Kidney capillary endothelial cell (primary cell): ENCODE measurements at regions not wholly inside any gene's neighbourhood (a gene's known extent, or its start where the extent isn't known, plus 50 kb on each side); places are given as distances from the start of the nearest gene placed in this dataset.
A peak's percentile ranks its signal among the peaks of the same experiment; 100 is the strongest.
"Not testable (repeated sequence)": the region's sequence is repeated elsewhere in the genome, so short reads cannot be mapped to it uniquely, and the experiment has no call there.

ENCODE experiments used
- DNase-seq: peaks from one replicate; pipeline ENCODE4 v3.0.0-alpha.2; 2018; ENCODE audit warnings: low spot score

GRCh38 chr11:23484146-23484545 lies 623.9 kb upstream of the CCDC179 start:
- not testable (repeated sequence) for DNase-seq

- DNase-seq, result not testable (repeated sequence)
These were observed 624.3 kb upstream of the CCDC179 start for GRCh38 chr11:23484618-23485017.

DNA sequence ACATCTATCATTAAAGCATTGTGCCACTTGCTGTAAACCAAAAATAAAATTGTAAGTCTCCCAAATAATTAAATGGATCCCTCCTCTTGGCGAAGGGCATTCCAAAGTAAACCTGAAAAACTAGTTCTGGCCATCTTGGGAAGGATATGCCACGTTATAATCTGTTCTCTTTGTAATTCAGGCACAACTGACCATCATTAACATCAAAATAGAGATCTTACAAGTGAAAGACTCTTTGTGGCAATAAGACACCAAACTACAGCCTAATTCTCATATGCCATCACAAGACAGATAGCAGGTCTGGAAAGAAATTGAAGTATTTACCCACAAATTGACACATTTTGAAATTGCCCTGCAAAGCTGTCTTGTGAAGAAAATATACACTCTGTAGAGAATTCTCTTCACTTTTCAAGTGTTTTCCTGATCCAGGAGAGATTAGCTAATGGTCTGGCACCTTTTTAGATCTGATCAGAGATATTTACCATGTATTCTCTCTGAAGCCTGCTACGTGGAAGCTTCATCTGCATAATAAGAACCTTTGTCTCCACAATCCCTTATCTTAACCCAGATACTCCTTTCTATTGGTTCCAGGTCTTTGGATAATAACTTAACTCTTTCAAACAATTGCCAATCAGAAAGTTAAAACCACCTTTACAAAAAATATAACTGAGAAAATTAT lies 630.4 kb upstream of the CCDC179 start:
- no peak for DNase-seq

DNA sequence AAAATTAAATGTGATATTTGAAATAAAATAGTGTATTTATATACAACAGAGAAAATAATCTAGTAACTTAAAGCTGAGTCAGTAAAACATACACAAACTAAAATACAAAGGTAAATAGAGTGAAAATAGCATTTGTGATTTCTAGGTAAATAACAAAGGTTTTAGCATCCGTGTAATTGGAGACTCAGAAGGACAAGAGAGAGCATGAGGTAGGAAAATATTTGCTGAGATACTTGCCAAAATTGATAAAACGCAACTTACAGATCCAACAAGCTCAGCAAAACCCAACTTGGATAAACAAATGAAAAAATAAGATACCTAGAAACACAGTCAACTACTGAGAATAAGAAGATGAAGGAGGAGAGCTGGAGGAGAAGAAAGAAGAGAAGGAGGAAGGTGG lies 634.7 kb upstream of the CCDC179 start:
- DNase-seq, result no peak

DNA sequence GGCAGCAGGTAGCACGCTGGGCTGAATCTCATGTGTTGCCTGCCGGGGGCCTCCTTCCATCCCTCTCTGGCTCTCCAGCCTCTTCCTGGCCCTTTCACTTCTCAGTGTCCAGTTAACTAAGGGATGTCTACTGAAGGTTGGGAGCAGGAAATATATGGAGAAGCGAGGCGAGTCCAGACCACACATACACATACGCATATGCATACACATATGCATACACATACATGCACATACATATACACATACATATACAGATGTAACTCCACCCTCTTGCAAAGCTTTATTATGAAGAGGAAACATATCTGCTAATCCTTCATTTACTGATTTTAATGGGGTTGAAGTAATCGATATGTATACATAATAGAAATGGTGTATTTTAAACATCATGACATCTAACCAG lies 636.1 kb upstream of the CCDC179 start:
- DNase-seq, result no peak

GRCh38 chr11:23497040-23497439 lies 636.8 kb upstream of the CCDC179 start:
- DNase-seq, result no peak

DNA sequence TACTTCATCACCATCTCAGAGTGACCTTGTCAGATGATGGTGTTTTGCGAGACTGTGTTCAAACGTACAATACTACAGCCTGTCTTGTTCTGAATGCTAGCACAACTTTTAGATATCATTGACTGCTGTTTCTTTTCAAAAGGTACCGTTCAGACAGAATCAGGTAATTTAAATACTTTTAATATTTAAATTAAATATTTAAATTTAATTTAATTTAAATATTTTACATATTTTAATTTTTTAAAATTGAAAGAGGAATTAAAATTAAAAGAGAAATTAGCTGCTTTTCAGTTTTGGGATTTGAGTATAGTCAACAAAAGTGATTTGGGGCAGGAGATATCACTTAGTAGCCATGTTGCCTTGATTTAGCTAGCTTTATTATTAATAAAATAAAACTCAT lies 642.1 kb upstream of the CCDC179 start:
- DNase-seq, result no peak

DNA sequence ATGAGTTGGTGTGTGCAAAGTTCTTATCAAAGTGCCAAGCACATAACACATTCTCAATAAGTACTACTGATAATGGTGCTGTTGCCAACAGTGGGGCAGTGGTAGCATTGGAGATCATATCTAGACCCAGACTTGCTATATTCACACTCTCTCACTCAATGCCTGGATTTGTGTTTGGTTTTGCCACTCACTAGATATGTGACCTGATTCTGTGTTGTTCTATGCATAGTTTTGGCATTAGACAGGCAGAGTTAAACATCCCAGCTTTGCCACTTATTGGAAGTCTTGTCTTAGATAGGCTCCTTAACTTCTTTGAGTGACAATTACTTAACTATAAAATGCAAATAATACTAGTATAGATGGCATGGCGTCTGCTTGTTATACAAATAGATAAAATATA lies 642.6 kb upstream of the CCDC179 start:
- no peak for DNase-seq

GRCh38 chr11:23509023-23509422 lies 648.7 kb upstream of the CCDC179 start:
- no peak for DNase-seq

DNA sequence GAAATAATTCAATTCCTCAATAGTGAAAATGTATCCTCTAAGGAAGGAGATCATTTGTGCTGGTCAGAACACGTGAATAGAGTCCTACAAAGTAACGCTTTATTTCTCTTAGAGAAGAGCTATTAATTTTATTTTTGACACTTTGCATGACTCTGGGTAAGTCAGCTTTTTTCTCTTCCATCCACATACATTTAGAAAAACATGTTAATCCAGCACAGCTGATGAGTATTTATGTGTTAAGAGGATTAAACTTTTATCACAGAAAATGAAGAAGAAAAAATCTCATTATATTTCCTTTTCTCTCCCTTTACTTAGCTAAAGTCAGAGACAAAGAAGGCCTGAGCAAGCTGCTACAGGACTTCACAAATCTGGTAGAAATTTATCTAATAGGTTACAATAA lies 649.5 kb upstream of the CCDC179 start:
- DNase-seq, result no peak

DNA sequence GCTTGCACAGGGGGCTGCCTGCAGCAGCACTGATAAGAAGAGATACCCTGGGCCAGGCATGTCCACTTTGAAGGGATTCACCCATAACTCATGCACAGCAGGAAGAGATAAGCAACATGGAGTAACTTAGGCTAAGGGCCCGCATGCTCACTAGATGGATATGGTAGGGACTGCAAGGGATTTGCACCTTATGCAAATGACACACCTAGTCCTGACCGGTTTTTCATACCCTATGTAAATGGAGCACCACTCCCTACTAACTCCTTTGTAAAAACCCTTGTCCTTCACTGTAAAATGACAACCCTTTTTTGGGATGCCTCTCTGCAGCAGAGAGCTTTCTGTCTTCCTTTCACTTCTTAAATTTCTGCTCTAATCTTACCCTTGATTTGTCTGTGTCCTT lies 658.9 kb upstream of the CCDC179 start:
- DNase-seq, result no peak

DNA sequence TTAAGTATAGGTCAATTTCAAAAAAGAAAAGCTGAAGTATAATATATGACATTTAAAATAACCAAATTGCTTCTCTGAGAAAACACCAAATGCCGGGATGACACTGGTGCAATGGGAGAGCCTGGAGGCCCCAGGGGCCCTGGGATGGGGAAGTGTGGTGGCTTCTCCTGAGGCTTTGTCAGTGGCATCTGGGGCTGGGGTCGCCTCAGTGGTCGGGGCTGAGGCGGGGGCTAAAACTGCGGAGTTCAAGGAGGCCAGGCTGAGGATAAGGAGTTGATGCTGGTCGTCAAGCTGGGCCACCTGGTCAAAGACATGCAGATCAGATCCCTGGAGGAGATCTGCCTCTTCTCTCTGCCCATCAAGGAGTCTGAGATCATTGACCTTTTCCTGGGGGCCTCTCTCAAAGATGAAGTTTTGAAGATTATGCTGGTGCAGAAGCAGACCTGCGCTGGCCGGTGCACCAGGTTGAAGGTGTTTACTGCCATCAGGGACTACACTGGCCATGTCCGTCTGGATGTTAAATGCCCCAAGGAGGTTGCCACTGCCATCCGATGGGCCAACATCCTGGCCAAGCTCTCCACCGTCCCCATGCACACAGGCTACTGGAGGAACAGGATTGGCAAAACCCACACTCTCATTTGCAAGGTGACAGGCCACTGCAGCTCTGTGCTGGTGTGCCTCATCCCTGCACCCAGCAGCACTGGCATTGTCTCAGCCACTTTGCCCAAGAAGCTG lies 660.1 kb upstream of the CCDC179 start:
- no peak for DNase-seq

DNA sequence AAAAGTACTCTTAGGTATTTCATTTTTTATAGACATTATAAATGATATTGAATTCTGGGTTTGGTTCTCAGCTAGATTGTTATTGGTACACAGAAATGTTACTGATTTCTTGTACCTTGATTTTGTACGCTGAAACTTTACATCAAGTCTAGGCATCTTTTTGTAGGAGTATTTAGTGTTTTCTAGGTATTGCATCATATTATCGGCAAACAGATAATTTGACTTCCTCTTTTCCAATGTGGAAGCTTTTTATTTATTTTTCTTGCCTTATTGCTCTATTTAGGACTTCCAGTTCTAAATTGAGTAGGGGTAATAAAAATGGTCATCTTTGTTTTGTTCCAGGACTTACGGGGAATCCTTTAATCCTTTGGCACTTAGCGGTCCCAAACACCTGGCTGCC lies 676.6 kb upstream of the CCDC179 start:
- DNase-seq, result no peak

GRCh38 chr11:23539556-23539955 lies 679.3 kb upstream of the CCDC179 start:
- DNase-seq, result no peak

- peak; percentile 39 for DNase-seq
These were observed 679.9 kb upstream of the CCDC179 start for GRCh38 chr11:23540101-23540561.

DNA sequence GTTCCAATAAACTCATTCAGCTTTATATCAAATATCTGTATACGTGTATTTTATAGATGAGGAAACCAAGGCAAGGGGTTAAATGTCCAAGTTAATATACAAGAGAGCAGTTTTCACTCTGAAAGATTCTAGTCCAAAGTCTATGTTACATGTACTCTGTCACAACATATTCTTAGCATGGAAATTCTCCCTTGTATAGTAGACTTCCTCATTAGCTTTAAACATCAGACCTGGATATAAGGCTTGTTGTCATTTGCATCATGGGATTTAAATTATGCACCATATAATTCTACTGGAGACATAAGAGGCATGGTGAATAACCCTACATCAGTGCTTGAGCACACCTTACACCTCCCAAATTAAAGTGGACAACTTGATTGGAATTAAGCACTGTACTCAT lies 681.9 kb upstream of the CCDC179 start:
- no peak for DNase-seq

DNA sequence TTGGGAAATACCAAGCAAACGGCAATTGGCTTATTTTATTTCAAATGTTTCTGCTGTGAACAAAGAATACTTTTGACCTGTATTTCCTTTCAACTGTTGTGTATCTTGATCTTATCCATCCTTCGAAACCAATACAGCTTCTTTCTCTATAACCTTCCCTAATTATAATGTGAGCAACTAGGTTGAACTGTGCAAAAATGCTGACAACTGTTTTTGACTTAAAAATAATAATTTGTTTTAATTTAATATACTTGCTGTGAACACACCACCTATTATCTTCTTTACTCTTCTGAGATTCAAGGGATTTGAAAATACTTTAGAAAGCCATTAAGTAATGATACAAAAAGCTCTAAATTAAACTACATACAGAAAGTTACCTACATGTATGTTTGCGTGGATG lies 682.5 kb upstream of the CCDC179 start:
- DNase-seq, result no peak

GRCh38 chr11:23543651-23544222 lies 683.5 kb upstream of the CCDC179 start:
- no peak for DNase-seq

DNA sequence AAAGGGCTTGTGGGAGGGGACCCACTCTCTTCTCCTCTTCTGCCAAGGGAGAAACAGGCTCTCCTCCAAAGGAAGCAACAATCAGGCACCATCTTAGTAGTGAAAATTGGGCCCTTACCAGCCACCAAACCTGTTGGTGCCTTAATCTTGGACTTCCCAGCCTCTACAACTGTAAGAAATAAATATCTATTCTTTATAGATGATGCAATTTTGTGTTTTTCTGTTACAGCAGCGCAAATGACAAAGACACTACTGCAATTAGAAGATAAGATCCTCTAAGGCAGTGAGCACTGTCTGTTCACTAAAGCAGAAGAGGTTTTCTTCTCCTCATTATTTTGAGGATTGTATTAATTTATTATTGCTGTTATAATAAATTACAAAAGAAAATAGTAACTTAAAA lies 691.4 kb upstream of the CCDC179 start:
- DNase-seq, result no peak

GRCh38 chr11:23554002-23554401 lies 693.7 kb upstream of the CCDC179 start:
- DNase-seq, result no peak

DNA sequence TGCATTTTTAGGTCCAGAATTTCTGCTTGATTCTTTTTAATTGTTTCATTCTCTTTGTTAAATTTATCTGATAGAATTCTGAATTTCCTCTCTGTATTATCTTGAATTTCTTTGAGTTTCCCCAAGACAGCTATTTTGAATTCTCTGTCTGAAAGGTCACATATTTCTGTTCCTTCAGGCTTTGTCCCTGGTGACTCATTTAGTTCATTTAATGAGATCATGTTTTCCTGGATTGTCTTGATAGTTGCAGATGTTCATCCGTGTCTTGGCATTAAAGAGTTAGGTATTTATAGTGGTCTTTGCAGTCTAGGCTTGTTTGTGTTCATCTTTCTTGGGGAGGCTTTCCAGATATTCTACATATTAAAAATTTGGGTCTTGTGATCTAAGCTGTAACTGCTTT lies 694.8 kb upstream of the CCDC179 start:
- DNase-seq, result peak; percentile 61

DNA sequence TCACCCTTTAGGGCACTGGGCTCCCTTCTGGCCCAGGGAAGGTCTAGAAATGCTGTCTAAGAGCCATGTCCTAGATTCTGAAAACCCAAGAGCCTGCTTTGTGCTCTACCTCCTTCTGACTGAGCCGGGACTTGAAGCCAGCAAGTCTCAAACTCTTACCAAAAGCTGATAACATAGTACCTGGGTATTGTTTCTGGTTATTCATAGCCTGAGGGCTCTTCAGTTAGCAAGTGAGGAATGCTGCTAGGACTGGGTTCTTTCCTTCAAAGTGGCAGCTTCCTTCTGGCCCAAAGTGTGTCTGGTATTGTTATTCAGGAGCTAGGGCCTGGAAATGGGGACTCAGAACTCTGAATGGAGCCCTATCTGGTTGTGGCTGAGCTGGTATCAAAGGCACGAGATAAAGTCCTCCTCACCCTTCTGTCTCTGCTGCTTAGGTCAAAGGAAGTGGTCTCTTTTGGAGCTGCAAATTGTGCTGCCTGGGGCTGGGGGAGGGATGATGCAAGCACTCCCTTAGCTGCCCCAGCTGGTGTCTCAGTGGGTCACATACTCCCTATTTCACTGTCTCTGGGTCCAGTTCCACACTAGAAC lies 696.0 kb upstream of the CCDC179 start:
- DNase-seq, result no peak

- no peak for DNase-seq
These were observed 703.3 kb upstream of the CCDC179 start for GRCh38 chr11:23563591-23563990.
